ENCODE measurements at regions not wholly inside any gene's neighbourhood (a gene's known extent, or its start where the extent isn't known, plus 50 kb on each side); places are given as distances from the start of the nearest gene placed in this dataset.

GRCh38 chr1:208923946-208924720 lies 659.4 kb upstream of the CAMK1G start:
- no peak for TF ChIP-seq CTCF (conservative IDR thresholded peaks at IDR 0.05; ENCODE audit: low read length)
- TF ChIP-seq EZH2phosphoT487 (IDR thresholded peaks at IDR 0.05; ENCODE audit: borderline replicate concordance, low read depth, low read length), result no peak
